ENCODE measurements at regions not wholly inside any gene's neighbourhood (a gene's known extent, or its start where the extent isn't known, plus 50 kb on each side); places are given as distances from the start of the nearest gene placed in this dataset.

GRCh38 chr6:11460001-11460668, 77.4 kb upstream of the TMEM170B start:
- Histone ChIP-seq H4K20me1 (ENCODE audit: insufficient read depth) (no peaks in the 10 kb centered on the region), H3K9me2 (no peaks in the 10 kb centered on the region), H3K27me3 (ENCODE audit: insufficient read depth) (no peaks in the 10 kb centered on the region), H2AFZ (ENCODE audit: low read depth) (no peak overlapping the region), H3K4me1 (ENCODE audit: control insufficient read depth in 1 of 2, insufficient read depth in 2 of 2, low read depth in 1 of 2, low read length in 1 of 2) (no peaks in the 10 kb centered on the region; a peak in 1 of 4 replicates), H3K4me3 (ENCODE audit: low read depth in 2 of 2, low read length in 1 of 2) (no peak overlapping the region), H3K79me2 (ENCODE audit: insufficient read depth) (no peaks in the 10 kb centered on the region), H3F3A (replicated peaks; ENCODE audit: insufficient read depth) (no peaks in the 10 kb centered on the region), H3K27ac (ENCODE audit: low read depth in 2 of 2, low read length in 1 of 2) (no peak overlapping the region), H3K9me3 (no peaks in the 10 kb centered on the region), H3K9ac (no peak overlapping the region), H3K36me3 (replicated peaks in 1 of 2; ENCODE audit: control insufficient read depth in 1 of 2, insufficient read depth in 2 of 2, low read length in 1 of 2) (no peaks in the 10 kb centered on the region), H3K4me2 (no peak overlapping the region)
- ChIA-PET CTCF (interaction anchor here (1.1 to 1.3 kb wide), 2 partner anchors 24 to 151 kb away, joined by 3 read pairs; no protein-coding TSS in a partner anchor), POLR2A (no interaction called here)
- no peak for DNase-seq
- TF ChIP-seq USF1 (IDR thresholded peaks at IDR 0.05; ENCODE audit: borderline replicate concordance, low read depth) (no peak), TEAD4 (IDR thresholded peaks at IDR 0.05; ENCODE audit: borderline replicate concordance, insufficient read depth) (no peak), ELF1 (IDR thresholded peaks at IDR 0.05) (no peak), GABPA (IDR thresholded peaks at IDR 0.05; ENCODE audit: low read depth) (no peak), FOXJ3 (CRISPR knock-in tag; IDR thresholded peaks at IDR 0.05) (no peak), IRF3 (IDR thresholded peaks at IDR 0.05; ENCODE audit: low read depth, low read length) (no peak), SIN3A (IDR thresholded peaks at IDR 0.05; ENCODE audit: borderline replicate concordance, low read depth, low read length) (no peak), CHD2 (IDR thresholded peaks at IDR 0.05; ENCODE audit: low read length, partially characterized antibody) (no peak), FOSL2 (IDR thresholded peaks at IDR 0.05; ENCODE audit: borderline replicate concordance, low read depth) (no peak), POLR2AphosphoS5 (IDR thresholded peaks at IDR 0.05; ENCODE audit: low read depth, low read length) (no peak), CTCF (IDR thresholded peaks at IDR 0.05) (no peak), GATA2 (CRISPR knock-in tag; IDR thresholded peaks at IDR 0.05) (no peak), SMC3 (IDR thresholded peaks at IDR 0.05; ENCODE audit: low read depth, low read length) (no peak), TAF1 (IDR thresholded peaks at IDR 0.05; ENCODE audit: borderline replicate concordance, low read depth, low read length) (no peak), EZH2phosphoT487 (IDR thresholded peaks at IDR 0.05; ENCODE audit: borderline replicate concordance, low read depth) (no peak), USF2 (IDR thresholded peaks at IDR 0.05; ENCODE audit: borderline replicate concordance, low read depth, low read length) (no peak), JUND (IDR thresholded peaks at IDR 0.05) (no peak), RCOR1 (IDR thresholded peaks at IDR 0.05; ENCODE audit: low read length) (no peak)
- WGBS (ENCODE audit: low lambda C conversion rate) = 91% methylated on average over 4 of the region's 4 CpGs
